ENCODE measurements at regions not wholly inside any gene's neighbourhood (a gene's known extent, or its start where the extent isn't known, plus 50 kb on each side); places are given as distances from the start of the nearest gene placed in this dataset.

- TF ChIP-seq CTCF (IDR thresholded peaks at IDR 0.05), result no peak
- TF ChIP-seq POLR2A (IDR thresholded peaks at IDR 0.05), result no peak
These were observed 776.1 kb downstream of the BRD1 start for GRCh38 chr22:49051491-49052022.

All from adrenal gland (tissue), 5 donors.